ENCODE measurements at regions not wholly inside any gene's neighbourhood (a gene's known extent, or its start where the extent isn't known, plus 50 kb on each side); places are given as distances from the start of the nearest gene placed in this dataset.

- TF ChIP-seq CTCF (IDR thresholded peaks at IDR 0.05) (no peak), EZH2phosphoT487 (IDR thresholded peaks at IDR 0.05; ENCODE audit: borderline replicate concordance, low read depth) (no peak), MAX (IDR thresholded peaks at IDR 0.05; ENCODE audit: low read depth) (no peak), EP300 (IDR thresholded peaks at IDR 0.05; ENCODE audit: borderline replicate concordance in 1 of 2, low read depth in 1 of 2, low read length in 1 of 2) (no peak), IRF3 (IDR thresholded peaks at IDR 0.05; ENCODE audit: low read depth, low read length) (no peak), REST (IDR thresholded peaks at IDR 0.05; ENCODE audit: low read depth, low read length) (no peak), POLR2AphosphoS5 (IDR thresholded peaks at IDR 0.05; ENCODE audit: low read depth, low read length) (no peak)
Measured at GRCh38 chr20:7765221-7765620, 175.0 kb downstream of the HAO1 start.
